H9 (cell line): ENCODE measurements at regions not wholly inside any gene's neighbourhood (a gene's known extent, or its start where the extent isn't known, plus 50 kb on each side); places are given as distances from the start of the nearest gene placed in this dataset.

ENCODE experiments used
- DNase-seq: peaks from one replicate; pipeline ENCODE4 v3.0.0-alpha.2; 2017
- H2AFZ ChIP-seq: one replicate; pipeline ENCODE4 v1.6.1; 2013; ENCODE audit warnings: mild to moderate bottlenecking, low read length, control low read depth, moderate library complexity
- H2AK5ac ChIP-seq: 2 replicates; pipeline ENCODE4 v1.6.1; 2013; ENCODE audit warnings: low read length, control low read depth, mixed read lengths; ENCODE audit not compliant: insufficient read length
- H2BK120ac ChIP-seq: one replicate; pipeline ENCODE4 v1.6.1; 2013; ENCODE audit warnings: low read depth, mild to moderate bottlenecking, low read length, control low read depth, inconsistent platforms; ENCODE audit not compliant: poor library complexity, severe bottlenecking
- H2BK12ac ChIP-seq: 2 replicates; pipeline ENCODE4 v1.6.1; 2013; ENCODE audit warnings: low read length, control low read depth, mixed read lengths, low read depth; ENCODE audit not compliant: insufficient read length
- H2BK15ac ChIP-seq: 2 replicates; pipeline ENCODE4 v1.6.1; 2013; ENCODE audit warnings: low read depth, low read length, control low read depth
- H2BK20ac ChIP-seq: one replicate; pipeline ENCODE4 v1.6.1; 2013; ENCODE audit warnings: low read depth, mild to moderate bottlenecking, low read length, control low read depth, inconsistent platforms; ENCODE audit not compliant: poor library complexity, severe bottlenecking
- H2BK5ac ChIP-seq: 2 replicates; pipeline ENCODE4 v1.6.1; 2013; ENCODE audit warnings: low read length, control low read depth, mixed read lengths; ENCODE audit not compliant: insufficient read length
- H3K14ac ChIP-seq: 2 replicates; pipeline ENCODE4 v1.6.1; 2013; ENCODE audit warnings: low read length, control low read depth; ENCODE audit not compliant: insufficient read depth
- H3K18ac ChIP-seq: 2 replicates; pipeline ENCODE4 v1.6.1; 2013; ENCODE audit warnings: low read depth, mild to moderate bottlenecking, mixed read lengths, low read length, control low read depth; ENCODE audit not compliant: insufficient read length
- H3K23ac ChIP-seq: 2 replicates; pipeline ENCODE4 v1.6.1; 2013; ENCODE audit warnings: low read length, control low read depth, mixed read lengths, low read depth; ENCODE audit not compliant: insufficient read length
- H3K23me2 ChIP-seq: 2 replicates; pipeline ENCODE4 v1.6.1; 2013; ENCODE audit warnings: low read depth, mild to moderate bottlenecking, mixed read lengths, low read length, control low read depth; ENCODE audit not compliant: insufficient read length, poor library complexity, severe bottlenecking
- H3K27ac ChIP-seq: 2 replicates; pipeline ENCODE4 v1.5.1; 2013; ENCODE audit warnings: low read length, control low read depth, mixed read lengths, low read depth; ENCODE audit not compliant: insufficient read length
- H3K27me3 ChIP-seq: 2 replicates; pipeline ENCODE4 v1.6.1; 2013; ENCODE audit warnings: low read length, control low read depth, inconsistent platforms; ENCODE audit not compliant: insufficient read depth
- H3K4ac ChIP-seq: 2 replicates; pipeline ENCODE4 v1.6.1; 2013; ENCODE audit warnings: low read depth, mild to moderate bottlenecking, control low read depth, inconsistent platforms, low read length, moderate library complexity
- H3K4me1 ChIP-seq: 2 replicates; pipeline ENCODE4 v1.6.1; 2013; ENCODE audit warnings: low read length, control low read depth, inconsistent platforms; ENCODE audit not compliant: insufficient read depth
- H3K4me2 ChIP-seq: 2 replicates; pipeline ENCODE4 v1.6.1; 2013; ENCODE audit warnings: low read length, control low read depth, mixed read lengths; ENCODE audit not compliant: insufficient read length, insufficient read depth
- H3K56ac ChIP-seq: 2 replicates; pipeline ENCODE4 v1.6.1; 2013; ENCODE audit warnings: low read depth, mild to moderate bottlenecking, mixed read lengths, low read length, control low read depth; ENCODE audit not compliant: insufficient read length
- H3K79me1 ChIP-seq: 2 replicates; pipeline ENCODE4 v1.6.1; 2013; ENCODE audit warnings: low read depth, mild to moderate bottlenecking, moderate library complexity, low read length, control low read depth, inconsistent platforms; ENCODE audit not compliant: insufficient read depth, poor library complexity, severe bottlenecking
- H3K79me2 ChIP-seq: 2 replicates; pipeline ENCODE4 v1.6.1; 2013; ENCODE audit warnings: low read length, control low read depth, inconsistent platforms; ENCODE audit not compliant: insufficient read depth
- H3K9ac ChIP-seq: 2 replicates; pipeline ENCODE4 v1.6.1; 2013; ENCODE audit warnings: low read length, control low read depth, mixed read lengths; ENCODE audit not compliant: insufficient read length; ENCODE audit errors: extremely low read depth
- H3K9me3 ChIP-seq: one replicate; pipeline ENCODE4 v1.6.1; 2013; ENCODE audit warnings: low read depth, low read length, inconsistent platforms; ENCODE audit not compliant: control insufficient read depth
- H3T11ph ChIP-seq: one replicate; pipeline ENCODE4 v1.6.1; 2013; ENCODE audit warnings: mild to moderate bottlenecking, low read length, control low read depth, inconsistent platforms
- H4K20me1 ChIP-seq: one replicate; pipeline ENCODE4 v1.6.1; 2013; ENCODE audit not compliant: control insufficient read depth, insufficient read length, insufficient read depth
- H4K5ac ChIP-seq: 2 replicates; pipeline ENCODE4 v1.6.1; 2013; ENCODE audit warnings: low read depth, mild to moderate bottlenecking, mixed read lengths, low read length, control low read depth; ENCODE audit not compliant: insufficient read length
- H4K8ac ChIP-seq: replicated peaks from 2 replicates; pipeline ENCODE4 v1.6.1; 2013; ENCODE audit warnings: low read length, control low read depth, mixed read lengths, low read depth; ENCODE audit not compliant: insufficient read length
- H4K91ac ChIP-seq: 2 replicates; pipeline ENCODE4 v1.6.1; 2013; ENCODE audit warnings: low read depth, mild to moderate bottlenecking, moderate library complexity, mixed read lengths, low read length, control low read depth; ENCODE audit not compliant: insufficient read length
- H3K27ac Mint-ChIP-seq, 3 experiments: 2 replicates in 2 of 3; 3 replicates in 1 of 3; pipeline ENCODE4 v1.8.0; 2020 to 2021; ENCODE audit warnings: mixed read lengths in 3 of 3, mild to moderate bottlenecking in 1 of 3, moderate library complexity in 1 of 3
- H3K27me3 Mint-ChIP-seq: 2 replicates; pipeline ENCODE4 v1.8.0; 2021; ENCODE audit warnings: low read depth, mild to moderate bottlenecking, moderate library complexity, mixed read lengths
- H3K36me3 Mint-ChIP-seq, 3 experiments: 2 replicates in 2 of 3; 3 replicates in 1 of 3; pipeline ENCODE4 v1.8.0; 2020 to 2021; ENCODE audit warnings: low read depth in 3 of 3, mixed read lengths in 3 of 3; ENCODE audit not compliant: insufficient read depth in 1 of 3
- H3K4me1 Mint-ChIP-seq, 2 experiments: 2 replicates each; pipeline ENCODE4 v1.8.0; 2020; ENCODE audit warnings: mixed read lengths in 2 of 2
- H3K4me3 Mint-ChIP-seq, 2 experiments: 2 replicates in 1 of 2; 3 replicates in 1 of 2; pipeline ENCODE4 v1.8.0; 2020 to 2021; ENCODE audit warnings: mild to moderate bottlenecking in 2 of 2, mixed read lengths in 2 of 2, moderate library complexity in 1 of 2
- H3K9me3 Mint-ChIP-seq, 2 experiments: 2 replicates in 1 of 2; 3 replicates in 1 of 2; pipeline ENCODE4 v1.8.0; 2020; ENCODE audit warnings: mild to moderate bottlenecking in 2 of 2, mixed read lengths in 2 of 2, moderate library complexity in 1 of 2
- CTCF ChIP-seq: fragments of 200-600 bp; sonication (generic); conservative IDR thresholded peaks from 3 replicates; pipeline ENCODE4 v1.8.0; 2021; ENCODE audit warnings: antibody characterized with exemption, mild to moderate bottlenecking
- WGBS: extraction: QIAGEN DNeasy Blood & Tissue Kit; methylation state at CpG from one replicate; pipeline ENCODE4 v1.1.7; 2013; ENCODE audit warnings: missing lambda C conversion rate, low lambda C conversion rate, mixed read lengths; ENCODE audit not compliant: insufficient read length; ENCODE audit errors: extremely low coverage; 5-methylcytosine and 5-hydroxymethylcytosine counted together

- H4K8ac ChIP-seq: no peak overlapping the region
- H3K9me3 ChIP-seq: no peaks in the 10 kb centered on the region
- no peak for DNase-seq
- no peaks in the 10 kb centered on the region for H3K36me3 Mint-ChIP-seq
- no peak overlapping the region for H2AK5ac ChIP-seq
- H3K23me2 ChIP-seq: no peaks in the 10 kb centered on the region
- no peaks in the 10 kb centered on the region for H3K27me3 ChIP-seq
- no peak overlapping the region for H2AFZ ChIP-seq
- WGBS: no CpG with 5 or more reads among the region's 8 CpGs
- no peaks in the 10 kb centered on the region for H3K79me2 ChIP-seq
- H3K27ac Mint-ChIP-seq: no peak overlapping the region
- H3K4me2 ChIP-seq: no peak overlapping the region
- H3K23ac ChIP-seq: no peak overlapping the region
- H3K27ac ChIP-seq: no peak overlapping the region
- no peak overlapping the region for H3K56ac ChIP-seq
- H3K4ac ChIP-seq: no peak overlapping the region
- no peak overlapping the region for H2BK12ac ChIP-seq
- no peak overlapping the region for H2BK120ac ChIP-seq
- no peak overlapping the region for H3K14ac ChIP-seq
- no peak overlapping the region for H3K18ac ChIP-seq
- no peaks in the 10 kb centered on the region for H3K9me3 Mint-ChIP-seq
- no peaks in the 10 kb centered on the region for H3K79me1 ChIP-seq
- no peak overlapping the region for H3K4me3 Mint-ChIP-seq
- H3K4me1 Mint-ChIP-seq: peaks cover 0 to 9% of the 10 kb centered on the region in 2 experiments; a peak in 2 of 4 replicates
- TF ChIP-seq CTCF: no peak
- no peak overlapping the region for H3K9ac ChIP-seq
- H2BK20ac ChIP-seq: no peak overlapping the region
- H4K91ac ChIP-seq: no peak overlapping the region
- H3K27me3 Mint-ChIP-seq: no peaks in the 10 kb centered on the region
- no peaks in the 10 kb centered on the region for H3K4me1 ChIP-seq
- H4K5ac ChIP-seq: no peak overlapping the region
- no peaks in the 10 kb centered on the region for H4K20me1 ChIP-seq
- H2BK5ac ChIP-seq: no peak overlapping the region
- H3T11ph ChIP-seq: no peak overlapping the region
- no peak overlapping the region for H2BK15ac ChIP-seq
These were observed 152.5 kb upstream of the BTG1 start for GRCh38 chr12:92297932-92298696.
